SIG-M5 treated with dmso at 0.1 percent for 504 hours (cell line): ENCODE measurements at regions not wholly inside any gene's neighbourhood (a gene's known extent, or its start where the extent isn't known, plus 50 kb on each side); places are given as distances from the start of the nearest gene placed in this dataset.

Experiments used
- DNase-seq: peaks from one replicate; lab custom pipeline; 2025; ENCODE audit not compliant: unreplicated experiment; lab: John Stamatoyannopoulos, UW

DNA sequence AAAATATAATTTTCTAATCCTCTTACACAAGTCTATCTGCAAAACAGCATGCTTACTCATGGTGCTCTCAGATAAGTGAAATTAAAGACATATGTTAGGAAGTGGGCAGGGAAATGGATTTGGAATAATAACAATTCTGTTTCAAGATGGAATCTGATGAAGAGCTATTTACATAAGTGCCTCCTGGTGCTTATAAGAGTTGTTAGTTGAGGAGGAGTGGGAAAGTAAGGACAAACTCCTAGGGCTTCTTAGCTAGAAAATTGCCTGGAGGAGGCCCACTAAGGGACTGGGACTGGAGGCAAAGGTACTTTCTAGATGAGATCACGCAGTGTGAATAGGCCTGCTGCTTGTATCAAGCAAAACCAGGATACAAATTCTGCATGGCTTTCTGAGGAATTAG, 939.8 kb downstream of the GLUD2 start:
- DNase-seq: no peak

DNA sequence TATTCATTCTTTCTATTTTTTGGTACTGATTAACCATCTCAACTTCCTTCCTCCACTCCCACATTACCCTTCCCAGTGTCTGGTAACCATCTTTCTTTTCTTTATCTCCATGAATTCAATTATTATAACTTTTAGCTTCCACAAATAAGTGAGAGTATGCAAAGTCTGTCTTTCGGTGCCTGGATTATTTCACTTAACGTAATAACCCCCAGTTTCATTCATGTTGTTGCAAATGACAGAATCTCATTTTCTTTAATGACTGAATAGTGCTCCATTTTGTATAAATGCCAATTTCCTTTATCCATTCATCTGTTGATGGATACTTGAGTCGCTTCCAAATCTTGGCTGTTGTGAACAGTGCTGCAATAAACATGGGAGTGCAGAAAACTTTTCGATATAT, 940.4 kb downstream of the GLUD2 start:
- no peak for DNase-seq

DNA sequence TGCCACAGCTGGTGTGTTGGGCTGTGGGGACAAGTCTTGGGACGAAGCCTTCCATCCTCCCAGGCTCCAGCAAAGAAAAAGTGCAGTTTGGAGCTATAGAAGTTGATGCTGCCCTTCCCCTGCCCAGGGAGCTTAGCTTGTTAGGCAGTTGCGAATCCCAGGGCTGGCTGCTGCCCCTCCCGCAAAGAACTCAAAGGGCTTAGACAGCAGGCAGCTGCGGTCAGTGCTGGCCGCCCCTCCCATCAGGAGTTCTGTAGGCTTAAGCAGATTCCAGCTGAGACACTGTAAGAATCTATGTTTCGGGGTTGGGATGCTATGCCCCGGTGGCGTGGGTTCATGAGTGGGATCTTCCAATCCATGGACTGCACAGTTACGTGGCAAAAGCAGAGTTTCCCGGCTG, 956.7 kb downstream of the GLUD2 start:
- DNase-seq: no peak

GRCh38 chrX:122026665-122027064, 979.3 kb downstream of the GLUD2 start:
- DNase-seq: no peak

DNA sequence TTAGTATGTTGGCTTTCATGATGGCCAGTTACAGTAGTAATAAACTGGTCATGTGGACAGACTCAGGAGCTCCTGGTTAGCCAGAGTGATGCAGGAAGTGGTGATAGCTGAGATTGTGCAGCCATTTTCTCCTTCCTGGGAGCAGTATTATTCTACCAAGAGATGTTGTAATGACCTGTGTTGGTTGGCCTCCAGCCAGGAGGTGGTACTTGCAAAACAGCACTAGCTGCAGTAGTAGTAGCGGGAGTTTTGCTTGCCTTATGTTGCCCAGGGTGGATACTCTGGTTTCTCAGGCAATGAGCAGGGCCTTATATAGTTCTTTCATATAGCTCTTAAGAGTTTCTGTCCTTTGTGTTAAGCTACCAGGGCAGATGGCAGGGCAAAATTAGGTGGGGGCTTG, 998.8 kb downstream of the GLUD2 start:
- no peak for DNase-seq

DNA sequence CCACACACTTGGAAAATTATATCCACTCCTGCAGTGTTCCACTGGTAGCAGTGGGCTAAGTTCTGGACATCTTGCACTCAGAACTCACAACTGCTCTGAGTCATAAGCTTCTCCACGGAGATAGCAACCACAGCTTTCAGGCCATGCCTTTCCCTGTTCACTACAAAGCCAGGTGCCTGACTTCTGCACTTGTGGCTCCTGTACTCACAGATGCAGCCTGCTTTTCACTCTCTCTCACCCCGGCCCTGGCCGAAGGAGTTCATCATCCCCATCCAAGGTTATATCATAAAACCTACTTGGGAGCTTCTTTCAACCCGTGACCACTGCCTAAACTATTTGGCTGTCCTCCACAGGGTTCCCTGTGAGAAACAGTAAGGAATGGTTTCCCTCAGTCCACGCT, 999.4 kb downstream of the GLUD2 start:
- DNase-seq: no peak

DNA sequence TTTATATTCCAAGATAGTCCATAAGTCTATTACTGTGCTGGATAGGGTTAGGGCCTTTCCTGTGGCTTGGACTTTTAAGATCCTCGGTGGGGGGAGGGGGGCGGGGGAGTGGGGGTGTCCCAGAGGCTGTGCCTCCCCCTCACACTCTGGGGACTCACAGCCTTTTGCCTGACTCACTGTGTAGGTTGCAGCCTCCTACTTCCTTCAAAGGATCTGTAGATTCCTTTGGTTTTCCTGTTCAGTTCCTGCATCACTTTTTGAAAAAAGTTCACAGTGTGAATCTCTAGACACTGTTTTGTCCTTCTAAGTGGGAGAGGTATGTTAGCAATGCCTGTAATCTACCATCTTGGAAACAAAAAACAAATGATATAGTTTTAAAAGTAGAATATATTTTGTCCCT, 999.9 kb downstream of the GLUD2 start:
- no peak for DNase-seq

DNA sequence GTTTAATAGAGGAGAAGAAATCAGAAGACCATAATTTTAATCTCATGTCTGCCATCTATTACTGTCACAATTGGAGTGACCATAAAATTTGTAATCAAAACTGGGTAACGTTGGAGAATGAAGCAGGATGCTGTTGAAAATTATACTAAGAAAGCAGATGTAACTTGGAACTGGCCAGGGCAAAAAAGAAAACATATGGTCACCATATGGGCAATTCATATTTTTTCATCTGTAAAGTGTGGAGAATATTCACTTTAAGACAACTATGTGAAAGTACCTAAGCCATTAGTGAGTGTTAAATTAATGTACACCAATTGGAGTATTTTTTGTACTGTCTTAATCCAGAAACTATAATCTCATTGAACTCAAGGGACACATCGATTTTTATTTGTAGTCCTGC, 1008.0 kb downstream of the GLUD2 start:
- DNase-seq: no peak

DNA sequence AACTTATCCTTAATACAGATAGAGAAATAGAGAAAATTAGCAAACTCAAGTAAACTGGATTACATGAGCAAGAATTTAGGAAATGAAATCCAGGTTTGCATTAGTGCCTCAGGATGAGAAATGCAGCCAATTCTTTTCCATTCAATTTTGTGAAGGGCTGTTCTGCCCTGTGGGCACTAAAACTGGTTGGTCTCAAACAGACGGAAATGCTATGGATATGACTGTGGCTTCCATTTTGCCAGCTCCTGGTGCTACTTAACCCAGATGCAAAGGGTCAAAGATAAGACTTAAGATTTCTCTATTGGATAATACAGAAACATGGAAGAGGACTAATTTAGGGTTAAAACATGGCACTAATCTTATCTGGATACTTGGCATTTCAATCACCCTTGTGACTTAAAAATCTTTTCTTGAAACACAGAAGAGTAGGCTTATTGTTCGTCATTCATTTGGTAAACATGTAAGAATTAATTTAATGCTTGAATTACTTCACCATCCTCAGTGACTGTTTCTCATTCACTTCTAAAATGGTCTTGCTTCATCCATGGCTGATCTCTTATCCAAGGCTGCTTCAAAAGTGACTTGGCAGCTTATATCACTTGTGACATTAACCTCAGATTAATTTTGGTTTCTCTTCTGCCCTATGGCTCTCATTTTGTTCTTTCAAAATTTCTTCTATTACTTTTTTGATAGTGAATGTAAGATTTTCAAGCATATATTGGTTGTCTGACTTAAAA, 1008.7 kb downstream of the GLUD2 start:
- no peak for DNase-seq

- no peak for DNase-seq
Measured at GRCh38 chrX:122076241-122076640, 1028.8 kb downstream of the GLUD2 start.

GRCh38 chrX:122078079-122078478, 1030.7 kb downstream of the GLUD2 start:
- no peak for DNase-seq

GRCh38 chrX:122087341-122087740, 1039.9 kb downstream of the GLUD2 start:
- DNase-seq: no peak

DNA sequence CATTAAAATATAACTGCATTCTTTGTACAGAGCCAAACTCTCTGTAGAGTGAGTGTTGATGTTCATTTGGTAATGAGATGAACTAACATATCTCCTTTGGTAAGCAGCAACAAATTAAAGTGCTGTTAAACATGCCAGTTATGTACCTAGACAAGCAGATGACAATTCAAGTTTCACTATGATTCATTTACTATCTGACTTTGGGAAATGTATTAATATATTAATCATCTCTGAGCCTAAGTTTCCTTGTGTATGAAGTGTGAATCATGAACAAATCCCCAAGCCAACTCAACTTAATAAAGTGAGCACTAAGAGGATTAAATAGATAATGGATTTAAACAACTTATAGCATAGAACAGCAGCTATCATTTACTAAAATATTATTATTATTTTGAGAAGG, 1044.2 kb downstream of the GLUD2 start:
- DNase-seq: no peak

DNA sequence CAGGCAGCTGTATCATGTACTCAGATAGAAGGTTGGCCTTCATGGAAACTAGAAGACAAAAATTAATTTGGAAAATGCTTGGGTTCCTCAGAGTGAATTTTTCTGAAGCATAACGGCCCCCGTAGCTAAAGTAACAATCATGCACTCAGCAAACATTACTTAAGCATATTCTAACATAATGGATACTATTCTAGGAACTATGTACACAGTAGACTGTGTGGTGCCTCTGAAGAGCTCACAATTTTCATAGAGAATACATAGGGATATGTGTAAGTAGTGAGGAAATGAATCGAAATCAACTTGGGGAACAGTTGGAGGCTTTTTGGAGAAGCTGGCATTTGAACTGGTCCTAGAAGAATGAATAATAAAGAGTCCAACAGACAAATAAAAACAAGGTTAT, 1045.0 kb downstream of the GLUD2 start:
- no peak for DNase-seq

DNA sequence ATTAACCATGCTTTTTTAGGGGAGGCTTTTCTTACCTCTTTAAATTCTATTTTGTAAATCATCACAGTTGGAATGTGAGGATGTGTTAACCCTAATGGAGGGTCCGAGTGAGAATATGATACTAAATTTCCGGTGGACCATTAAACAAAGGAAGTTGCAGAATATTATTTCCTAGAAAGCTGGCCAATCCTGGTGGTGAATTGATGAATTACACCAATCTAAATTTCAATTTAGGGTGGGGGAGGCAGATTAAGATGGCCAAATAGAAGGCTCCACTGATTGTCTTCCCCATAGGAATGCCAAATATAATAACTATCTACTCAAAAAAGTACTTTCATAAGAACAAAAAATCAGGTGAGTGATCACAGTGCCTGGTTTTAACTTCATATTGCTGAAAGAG, 1045.6 kb downstream of the GLUD2 start:
- DNase-seq: no peak

DNA sequence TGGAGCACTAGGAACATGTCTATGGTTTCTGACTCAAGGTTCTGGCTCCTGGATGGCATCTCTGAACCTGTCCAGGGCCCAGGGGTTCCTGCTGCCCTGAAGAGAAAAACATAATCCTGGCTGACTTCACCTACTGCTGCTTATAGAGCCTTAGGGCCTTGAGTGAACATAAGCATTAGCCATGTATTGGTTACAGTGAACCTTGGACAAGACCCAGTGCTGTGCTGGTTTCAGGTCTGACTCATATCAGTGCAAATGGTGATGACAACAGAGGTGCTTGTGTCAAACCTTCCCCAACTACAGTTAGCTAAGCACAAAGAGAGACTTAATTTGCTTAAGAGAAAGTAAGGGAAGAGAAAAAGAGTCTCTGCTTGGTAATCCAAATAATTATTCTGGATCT, 1047.2 kb downstream of the GLUD2 start:
- DNase-seq: no peak

DNA sequence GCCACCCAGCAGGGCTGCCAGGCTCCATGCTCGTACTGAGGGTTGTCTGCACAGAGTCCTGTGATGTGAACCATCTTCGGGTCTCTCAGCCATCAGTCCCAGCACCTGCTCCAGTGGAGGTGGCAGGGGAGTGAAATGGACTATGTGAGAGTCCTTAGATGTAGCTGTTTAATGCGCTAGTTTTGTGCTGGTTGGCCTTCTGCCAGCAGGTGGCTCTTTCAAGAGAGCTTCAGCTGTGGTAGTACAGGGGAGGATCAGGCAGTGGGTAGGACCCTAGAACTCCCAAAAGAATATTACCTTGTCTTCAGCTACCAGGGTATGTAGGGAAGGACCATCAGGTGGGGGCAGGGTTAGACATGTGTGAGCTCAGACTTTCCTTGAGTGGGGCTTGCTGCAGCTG, 1066.0 kb downstream of the GLUD2 start:
- DNase-seq: no peak

GRCh38 chrX:122113896-122114295, 1066.5 kb downstream of the GLUD2 start:
- DNase-seq: no peak

DNA sequence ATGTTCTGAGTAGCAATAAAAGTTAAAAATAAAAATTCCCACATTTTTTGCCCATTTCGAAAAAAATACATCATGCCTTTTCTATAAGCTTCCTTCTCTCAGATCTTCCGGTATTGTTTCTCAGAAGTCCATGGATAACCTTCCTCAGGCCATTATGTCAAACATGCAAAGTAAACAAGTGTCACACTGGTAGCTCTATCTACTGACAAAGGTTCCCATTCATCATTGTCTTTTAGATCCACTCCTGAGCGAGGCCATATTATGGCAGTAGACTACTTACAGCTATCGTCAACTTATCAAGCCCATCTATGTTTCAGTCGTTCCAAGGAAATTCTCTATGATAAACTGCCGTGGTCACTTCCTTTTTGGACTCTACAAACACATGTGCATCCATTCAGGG, 1068.2 kb downstream of the GLUD2 start:
- DNase-seq: no peak

DNA sequence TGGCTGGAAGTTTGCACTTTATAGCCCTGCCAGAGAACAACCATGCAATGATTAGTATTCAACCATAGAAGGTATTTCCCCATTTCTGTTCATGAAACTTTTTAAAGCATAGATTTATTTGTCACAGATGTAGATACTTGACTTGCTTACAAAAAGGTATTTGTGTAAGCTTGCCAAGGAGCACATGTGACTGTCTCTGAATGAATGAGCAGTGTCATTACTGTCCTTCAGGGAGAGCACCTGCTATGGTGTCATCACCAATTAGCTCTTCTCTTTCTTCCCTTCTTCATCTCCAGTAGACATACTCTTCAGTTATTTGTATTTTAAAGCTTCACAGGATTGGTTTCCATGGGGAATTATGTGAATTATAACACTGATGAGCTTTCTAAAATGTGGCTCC, 1064.7 kb upstream of the GRIA3 start:
- no peak for DNase-seq

- DNase-seq: no peak
Measured at GRCh38 chrX:122122274-122122673, 1061.8 kb upstream of the GRIA3 start.

DNA sequence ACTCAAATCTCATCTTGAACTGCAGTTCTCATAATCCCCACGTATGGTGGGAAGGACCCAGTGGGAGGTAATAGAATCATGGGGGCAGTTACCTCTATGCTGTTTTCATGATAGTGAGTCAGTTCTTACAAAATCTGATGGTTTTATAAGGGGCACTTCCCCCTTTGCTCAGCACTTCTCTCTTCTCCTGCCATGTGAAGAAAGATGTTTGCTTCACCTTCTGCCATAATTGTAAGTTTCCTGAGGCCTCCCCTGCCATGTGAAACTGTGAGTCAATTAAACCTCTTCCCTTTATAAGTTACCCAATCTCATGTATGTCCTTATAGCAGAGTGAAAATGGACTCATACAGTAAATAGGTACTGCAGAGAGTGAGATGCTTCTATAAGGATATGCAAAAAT, 1050.6 kb upstream of the GRIA3 start:
- DNase-seq: peak; percentile 34

GRCh38 chrX:122134291-122134690, 1049.8 kb upstream of the GRIA3 start:
- no peak for DNase-seq
